RPMI7951 (cell line): ENCODE measurements at regions not wholly inside any gene's neighbourhood (a gene's known extent, or its start where the extent isn't known, plus 50 kb on each side); places are given as distances from the start of the nearest gene placed in this dataset.

Experiments
- DNase-seq: peaks from one replicate; pipeline ENCODE4 v3.0.0-alpha.2; 2012; ENCODE audit warnings: low read depth

- no peak for DNase-seq
Measured at GRCh38 chr15:81869161-81869954, 176.5 kb downstream of the MEX3B start.

GRCh38 chr15:81865850-81866537 is 179.8 kb downstream of the MEX3B start:
- DNase-seq: no peak

- no peak for DNase-seq
Measured at GRCh38 chr15:81863162-81863561, 182.7 kb downstream of the MEX3B start.

- DNase-seq: no peak
Measured at GRCh38 chr15:81859737-81860516, 185.9 kb downstream of the MEX3B start.

- no peak for DNase-seq
Measured at GRCh38 chr15:81858586-81858985, 187.2 kb downstream of the MEX3B start.

GRCh38 chr15:81858136-81858535 is 187.7 kb downstream of the MEX3B start:
- DNase-seq: no peak

- DNase-seq: no peak
Measured at GRCh38 chr15:81856634-81857026, 189.2 kb downstream of the MEX3B start.

- DNase-seq: no peak
Measured at GRCh38 chr15:81856001-81856633, 189.7 kb downstream of the MEX3B start.

GRCh38 chr15:81853150-81853748 is 192.6 kb downstream of the MEX3B start:
- DNase-seq: no peak

- DNase-seq: no peak
Measured at GRCh38 chr15:81852411-81853149, 193.2 kb downstream of the MEX3B start.

GRCh38 chr15:81851757-81852156 is 194.1 kb downstream of the MEX3B start:
- no peak for DNase-seq

- no peak for DNase-seq
Measured at GRCh38 chr15:81851325-81851724, 194.5 kb downstream of the MEX3B start.

- DNase-seq: no peak
Measured at GRCh38 chr15:81849289-81849688, 196.5 kb downstream of the MEX3B start.

GRCh38 chr15:81848701-81849100 is 197.1 kb downstream of the MEX3B start:
- DNase-seq: no peak

GRCh38 chr15:81843757-81844407 is 201.9 kb downstream of the MEX3B start:
- no peak for DNase-seq

GRCh38 chr15:81843226-81843625 is 202.6 kb downstream of the MEX3B start:
- no peak for DNase-seq

GRCh38 chr15:81839387-81839786 is 206.4 kb downstream of the MEX3B start:
- no peak for DNase-seq

GRCh38 chr15:81835731-81836130 is 210.1 kb downstream of the MEX3B start:
- DNase-seq: no peak

- DNase-seq: no peak
Measured at GRCh38 chr15:81830520-81830919, 215.3 kb downstream of the MEX3B start.

- no peak for DNase-seq
Measured at GRCh38 chr15:81829918-81830317, 215.9 kb downstream of the MEX3B start.
